Mucosa of descending colon (tissue), 3 donors: ENCODE measurements at regions not wholly inside any gene's neighbourhood (a gene's known extent, or its start where the extent isn't known, plus 50 kb on each side); places are given as distances from the start of the nearest gene placed in this dataset.

Experiments used
- ATAC-seq: fragments of 200-7000 bp; cut with Tn5 transposase; one replicate; pipeline ENCODE4 v1.9.1; 2020; ENCODE audit warnings: mild to moderate bottlenecking, moderate library complexity
- DNase-seq, 3 donors: peaks; one replicate each; pipeline ENCODE4 v3.0.0-alpha.2; 2020
- H3K36me3 ChIP-seq: fragments of 200-600 bp; one replicate; pipeline ENCODE4 v1.8.0; 2021; ENCODE audit warnings: low read depth, mild to moderate bottlenecking
- H3K4me1 ChIP-seq: fragments of 200-600 bp; one replicate; pipeline ENCODE4 v1.8.0; 2021; ENCODE audit warnings: low read depth, mild to moderate bottlenecking
- H3K4me3 ChIP-seq: fragments of 200-600 bp; one replicate; pipeline ENCODE4 v1.8.0; 2021; ENCODE audit warnings: mild to moderate bottlenecking
- H3K9me3 ChIP-seq: fragments of 200-600 bp; one replicate; pipeline ENCODE4 v1.8.0; 2021; ENCODE audit warnings: mild to moderate bottlenecking
- CTCF ChIP-seq: fragments of 200-600 bp; IDR thresholded peaks from one replicate; pipeline ENCODE4 v1.8.0; 2022; ENCODE audit warnings: antibody characterized with exemption, mild to moderate bottlenecking
- intact Hi-C, 2 donors: fragments of 100-400 bp; cut with DNase I in 1 of 2; cut with micrococcal nuclease in 1 of 2; formaldehyde crosslinking; loops; one replicate each; pipeline versions ENCODE4 v1.11.0 to v1.11.1; 2022; cut with DNase I, micrococcal nuclease
- donor health status: DM: no; HTN: no; CAD: no; lungs with moderate emphysema.
- donor health status: DM: no; HTN: no; CAD: no.
- donor health status: DM: no; HTN: yes; CAD: no.

- no peaks in the 10 kb centered on the region for H3K4me1 ChIP-seq
- ATAC-seq = no peak
- no peak for DNase-seq
- no peaks in the 10 kb centered on the region for H3K9me3 ChIP-seq
- no peak overlapping the region for H3K4me3 ChIP-seq
- TF ChIP-seq CTCF = no peak
- intact Hi-C loops = no loop called here
- no peaks in the 10 kb centered on the region for H3K36me3 ChIP-seq
Observed at GRCh38 chr13:75231235-75231634, 250.7 kb downstream of the TBC1D4 start.

- Histone ChIP-seq H3K9me3 (no peaks in the 10 kb centered on the region), H3K4me1 (no peaks in the 10 kb centered on the region), H3K36me3 (no peaks in the 10 kb centered on the region), H3K4me3 (no peak overlapping the region)
- DNase-seq = no peak
- intact Hi-C loops = no loop called here
- ATAC-seq = no peak
- TF ChIP-seq CTCF = no peak
Observed at GRCh38 chr13:75226733-75227435, 255.1 kb downstream of the TBC1D4 start.

- ATAC-seq = peak; percentile 17
- H3K4me3 ChIP-seq = no peak overlapping the region
Observed at GRCh38 chr13:75226092-75226491, 255.9 kb downstream of the TBC1D4 start.

GRCh38 chr13:75225288-75226032 is 256.5 kb downstream of the TBC1D4 start:
- no peak for ATAC-seq
- Histone ChIP-seq H3K9me3 (no peaks in the 10 kb centered on the region), H3K36me3 (no peaks in the 10 kb centered on the region), H3K4me3 (no peak overlapping the region), H3K4me1 (no peaks in the 10 kb centered on the region)
- intact Hi-C loops = no loop called here
- TF ChIP-seq CTCF = no peak
- no peak for DNase-seq

More at GRCh38 chr13:75226092-75226491, 255.9 kb downstream of the TBC1D4 start:
- TF ChIP-seq CTCF = no peak
- H3K4me1 ChIP-seq = no peaks in the 10 kb centered on the region
- H3K36me3 ChIP-seq = no peaks in the 10 kb centered on the region
- intact Hi-C loops = no loop called here
- DNase-seq = no peak
- no peaks in the 10 kb centered on the region for H3K9me3 ChIP-seq

- intact Hi-C loops = no loop called here
- Histone ChIP-seq H3K9me3 (no peaks in the 10 kb centered on the region), H3K4me3 (no peak overlapping the region), H3K4me1 (no peaks in the 10 kb centered on the region), H3K36me3 (no peaks in the 10 kb centered on the region)
- DNase-seq (no peak), ATAC-seq (no peak)
- TF ChIP-seq CTCF = no peak
Observed at GRCh38 chr13:75224053-75224742, 257.8 kb downstream of the TBC1D4 start.
